OCI-LY1 (cell line): ENCODE measurements at regions not wholly inside any gene's neighbourhood (a gene's known extent, or its start where the extent isn't known, plus 50 kb on each side); places are given as distances from the start of the nearest gene placed in this dataset.

Experiments used
- H2AFZ ChIP-seq: fragments of 200-600 bp; sonication (generic), shearing (Covaris generic); 2 replicates; pipeline ENCODE4 v1.6.0; 2014; ENCODE audit warnings: antibody characterized with exemption, mild to moderate bottlenecking, low read length
- H3F3A ChIP-seq: fragments of 200-600 bp; sonication (generic), shearing (Covaris generic); 2 replicates; pipeline ENCODE4 v1.6.0; 2014; ENCODE audit warnings: mild to moderate bottlenecking, antibody characterized with exemption, low read length, moderate library complexity; ENCODE audit not compliant: insufficient read depth
- H3K27ac ChIP-seq: fragments of 200-600 bp; sonication (generic); 2 replicates; pipeline ENCODE4 v1.5.1; 2014; ENCODE audit warnings: low read length, mixed run types, mild to moderate bottlenecking, low read depth; ENCODE audit not compliant: poor library complexity, severe bottlenecking
- H3K27me3 ChIP-seq: fragments of 200-600 bp; sonication (generic); 2 replicates; pipeline ENCODE4 v1.6.0; 2014; ENCODE audit warnings: antibody characterized with exemption, mild to moderate bottlenecking, low read length, moderate library complexity; ENCODE audit not compliant: insufficient read depth
- H3K36me3 ChIP-seq: fragments of 200-600 bp; sonication (generic); 2 replicates; pipeline ENCODE4 v1.6.1; 2014; ENCODE audit warnings: mild to moderate bottlenecking, antibody characterized with exemption, low read length, moderate library complexity, mixed read lengths; ENCODE audit not compliant: insufficient read depth
- H3K4me1 ChIP-seq: fragments of 200-600 bp; sonication (generic); 2 replicates; pipeline ENCODE4 v1.5.1; 2014; ENCODE audit warnings: mild to moderate bottlenecking, low read length, moderate library complexity; ENCODE audit not compliant: insufficient read depth, severe bottlenecking
- H3K4me2 ChIP-seq: fragments of 200-600 bp; sonication (generic), shearing (Covaris generic); 2 replicates; pipeline ENCODE4 v1.6.1; 2014; ENCODE audit warnings: low read length
- H3K4me3 ChIP-seq: fragments of 200-600 bp; sonication (generic); 2 replicates; pipeline ENCODE4 v1.5.1; 2014; ENCODE audit warnings: low read length, low read depth, mild to moderate bottlenecking, mixed read lengths; ENCODE audit not compliant: poor library complexity, severe bottlenecking
- H3K79me2 ChIP-seq: fragments of 200-600 bp; shearing (Covaris generic); 2 replicates; pipeline ENCODE4 v1.6.1; 2016; ENCODE audit warnings: mixed run types, low read length, mixed read lengths; ENCODE audit not compliant: insufficient read depth
- H3K9ac ChIP-seq: fragments of 200-600 bp; sonication (generic), shearing (Covaris generic); 2 replicates; pipeline ENCODE4 v1.6.1; 2014; ENCODE audit warnings: mild to moderate bottlenecking, low read length, mixed read lengths
- H3K9me2 ChIP-seq: fragments of 200-600 bp; sonication (generic), shearing (Covaris generic); 2 replicates; pipeline ENCODE4 v1.6.1; 2014; ENCODE audit warnings: low read depth, mild to moderate bottlenecking, low read length, mixed read lengths
- H3K9me3 ChIP-seq: fragments of 200-600 bp; shearing (Covaris generic); 2 replicates; pipeline ENCODE4 v1.6.1; 2014; ENCODE audit warnings: low read length, mixed read lengths
- H4K20me1 ChIP-seq: fragments of 200-600 bp; sonication (generic), shearing (Covaris generic); 2 replicates; pipeline ENCODE4 v1.6.0; 2016; ENCODE audit warnings: mild to moderate bottlenecking, low read length; ENCODE audit not compliant: insufficient read depth
- EZH2 ChIP-seq: fragments of 200-600 bp; sonication (generic), shearing (Covaris generic); IDR thresholded peaks from 2 replicates; pipeline ENCODE4 v1.8.0; 2017; ENCODE audit warnings: borderline replicate concordance, mixed run types, mild to moderate bottlenecking, antibody characterized with exemption, low read length, moderate library complexity, mixed read lengths
- TF ChIP-seq, protein P1 (sequence below): fragments of 200-600 bp; sonication (generic), shearing (Covaris generic); IDR thresholded peaks from 2 replicates; pipeline ENCODE4 v1.5.1; 2017; ENCODE audit warnings: mild to moderate bottlenecking, antibody characterized with exemption, low read length, moderate library complexity, mixed read lengths

DNA sequence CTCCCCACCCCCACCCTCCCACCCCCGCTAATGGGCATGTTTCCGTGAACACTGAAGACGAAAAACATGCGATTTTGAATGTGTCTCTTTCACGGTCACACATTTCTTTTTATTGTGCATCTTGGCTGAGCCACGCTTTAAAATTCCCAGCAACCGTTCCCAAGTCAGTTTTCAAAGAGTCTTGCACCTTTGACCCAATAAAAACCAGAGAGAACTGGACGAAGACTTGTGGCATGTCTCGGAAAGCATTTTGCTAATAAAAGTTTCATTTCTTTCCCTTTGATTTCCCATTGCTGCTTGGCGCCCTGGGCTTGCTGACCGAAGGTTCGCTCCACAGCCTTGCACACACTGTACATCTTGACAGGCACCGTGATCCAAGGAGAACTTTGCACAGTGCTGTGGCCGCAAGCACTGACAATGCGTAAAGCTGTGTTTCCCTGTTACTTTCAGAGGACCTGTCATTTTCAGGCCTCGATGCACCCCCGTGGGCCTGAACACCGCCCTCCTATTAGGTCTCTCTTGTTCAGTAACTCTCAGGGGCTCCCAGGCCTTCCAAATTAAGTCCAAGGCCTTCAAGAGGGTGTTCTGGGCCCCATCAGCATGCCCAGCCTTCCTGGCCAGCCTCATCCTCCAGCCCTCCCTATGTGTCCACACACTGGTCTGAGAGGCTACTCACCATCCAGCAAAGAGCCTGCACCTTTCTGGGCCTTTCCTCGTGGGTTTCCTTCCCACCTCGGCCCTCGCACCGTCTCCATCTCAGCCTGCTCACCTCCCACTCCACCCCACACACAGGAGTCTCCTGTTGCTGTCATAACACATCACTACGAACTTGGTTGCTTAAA is 63.4 kb upstream of the DIO3 start:
- no peak overlapping the region for H3K27ac ChIP-seq
- no peaks in the 10 kb centered on the region for H3K36me3 ChIP-seq
- no peaks in the 10 kb centered on the region for H3K9me3 ChIP-seq
- H3K4me3 ChIP-seq = no peak overlapping the region
- H3K4me2 ChIP-seq = no peak overlapping the region
- no peaks in the 10 kb centered on the region for H4K20me1 ChIP-seq
- H3K9ac ChIP-seq = no peak overlapping the region
- H3K27me3 ChIP-seq = no peaks in the 10 kb centered on the region
- H2AFZ ChIP-seq = no peak overlapping the region
- H3F3A ChIP-seq = no peaks in the 10 kb centered on the region
- H3K79me2 ChIP-seq = no peaks in the 10 kb centered on the region
- H3K9me2 ChIP-seq = no peaks in the 10 kb centered on the region
- TF ChIP-seq EZH2 = no peak
- TF ChIP-seq, protein P1, sequence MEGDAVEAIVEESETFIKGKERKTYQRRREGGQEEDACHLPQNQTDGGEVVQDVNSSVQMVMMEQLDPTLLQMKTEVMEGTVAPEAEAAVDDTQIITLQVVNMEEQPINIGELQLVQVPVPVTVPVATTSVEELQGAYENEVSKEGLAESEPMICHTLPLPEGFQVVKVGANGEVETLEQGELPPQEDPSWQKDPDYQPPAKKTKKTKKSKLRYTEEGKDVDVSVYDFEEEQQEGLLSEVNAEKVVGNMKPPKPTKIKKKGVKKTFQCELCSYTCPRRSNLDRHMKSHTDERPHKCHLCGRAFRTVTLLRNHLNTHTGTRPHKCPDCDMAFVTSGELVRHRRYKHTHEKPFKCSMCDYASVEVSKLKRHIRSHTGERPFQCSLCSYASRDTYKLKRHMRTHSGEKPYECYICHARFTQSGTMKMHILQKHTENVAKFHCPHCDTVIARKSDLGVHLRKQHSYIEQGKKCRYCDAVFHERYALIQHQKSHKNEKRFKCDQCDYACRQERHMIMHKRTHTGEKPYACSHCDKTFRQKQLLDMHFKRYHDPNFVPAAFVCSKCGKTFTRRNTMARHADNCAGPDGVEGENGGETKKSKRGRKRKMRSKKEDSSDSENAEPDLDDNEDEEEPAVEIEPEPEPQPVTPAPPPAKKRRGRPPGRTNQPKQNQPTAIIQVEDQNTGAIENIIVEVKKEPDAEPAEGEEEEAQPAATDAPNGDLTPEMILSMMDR = no peak
- no peaks in the 10 kb centered on the region for H3K4me1 ChIP-seq

DNA sequence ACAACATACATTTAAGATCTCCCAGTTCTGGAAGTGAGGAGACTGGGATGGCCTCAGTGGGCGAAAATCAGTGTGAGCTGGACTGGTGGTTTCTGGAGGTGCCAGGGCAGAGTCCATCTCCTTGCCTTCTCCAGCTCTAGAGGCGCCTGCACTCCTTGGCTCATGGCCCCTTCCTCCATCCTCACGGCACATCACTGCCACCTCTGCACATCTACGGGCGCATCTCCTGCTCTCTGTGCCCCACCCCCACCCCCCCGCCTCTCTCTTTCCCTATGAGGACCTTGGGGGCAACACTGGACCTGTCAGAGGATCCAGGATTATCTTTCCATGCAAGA is 62.8 kb upstream of the DIO3 start:
- H3K36me3 ChIP-seq = no peaks in the 10 kb centered on the region
- no peak overlapping the region for H3K9ac ChIP-seq
- H3K4me2 ChIP-seq = no peak overlapping the region
- no peaks in the 10 kb centered on the region for H4K20me1 ChIP-seq
- TF ChIP-seq EZH2 = no peak
- TF ChIP-seq, protein P1 = no peak
- H3K27ac ChIP-seq = no peak overlapping the region
- no peaks in the 10 kb centered on the region for H3F3A ChIP-seq
- H3K4me1 ChIP-seq = no peaks in the 10 kb centered on the region
- H3K4me3 ChIP-seq = no peak overlapping the region
- no peaks in the 10 kb centered on the region for H3K9me2 ChIP-seq
- no peaks in the 10 kb centered on the region for H3K9me3 ChIP-seq
- H3K27me3 ChIP-seq = no peaks in the 10 kb centered on the region
- no peaks in the 10 kb centered on the region for H3K79me2 ChIP-seq
- no peak overlapping the region for H2AFZ ChIP-seq

DNA sequence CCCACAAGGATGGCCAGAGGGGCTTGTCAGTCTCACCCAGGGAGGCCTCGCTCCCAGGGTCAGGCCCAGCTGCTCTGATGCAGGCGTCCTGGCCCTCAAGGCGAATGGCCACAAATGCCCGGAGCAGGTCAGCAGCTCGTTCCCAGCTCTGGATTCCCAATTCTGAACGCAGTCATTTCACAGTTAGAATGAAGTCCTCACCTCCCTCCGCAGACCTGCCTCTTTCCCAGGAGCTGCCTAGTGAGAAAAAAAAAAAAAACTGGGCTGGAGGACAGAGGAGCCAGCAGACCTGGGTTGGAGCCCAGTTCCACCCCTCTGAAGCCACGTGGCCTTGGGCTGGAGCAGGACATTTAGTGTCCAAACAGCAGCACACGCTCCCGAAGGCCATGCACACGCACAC is 62.2 kb upstream of the DIO3 start:
- TF ChIP-seq, protein P1 = no peak
- TF ChIP-seq EZH2 = no peak
- no peaks in the 10 kb centered on the region for H3K27me3 ChIP-seq
- H3K79me2 ChIP-seq = no peaks in the 10 kb centered on the region
- H3F3A ChIP-seq = no peaks in the 10 kb centered on the region
- no peak overlapping the region for H3K9ac ChIP-seq
- H3K9me3 ChIP-seq = no peaks in the 10 kb centered on the region
- no peak overlapping the region for H3K4me2 ChIP-seq
- H3K36me3 ChIP-seq = no peaks in the 10 kb centered on the region
- H3K4me1 ChIP-seq = no peaks in the 10 kb centered on the region
- H2AFZ ChIP-seq = no peak overlapping the region
- no peaks in the 10 kb centered on the region for H3K9me2 ChIP-seq
- no peaks in the 10 kb centered on the region for H4K20me1 ChIP-seq
- no peak overlapping the region for H3K27ac ChIP-seq
- no peak overlapping the region for H3K4me3 ChIP-seq
